Left ventricle myocardium inferior (tissue), 1 donor: ENCODE measurements at regions not wholly inside any gene's neighbourhood (a gene's known extent, or its start where the extent isn't known, plus 50 kb on each side); places are given as distances from the start of the nearest gene placed in this dataset.

Experiments
- DNase-seq: peaks from one replicate; pipeline ENCODE4 v3.0.0-alpha.2; 2020
- H3K27ac ChIP-seq: fragments of 200-600 bp; replicated peaks from 2 replicates; pipeline ENCODE4 v1.8.0; 2021
- H3K27me3 ChIP-seq: fragments of 200-600 bp; 2 replicates; pipeline ENCODE4 v1.8.0; 2021; ENCODE audit warnings: low read depth
- H3K36me3 ChIP-seq: fragments of 200-600 bp; 2 replicates; pipeline ENCODE4 v1.8.0; 2021
- H3K4me1 ChIP-seq: fragments of 200-600 bp; 2 replicates; pipeline ENCODE4 v1.8.0; 2021
- H3K4me3 ChIP-seq: fragments of 200-600 bp; 2 replicates; pipeline ENCODE4 v1.8.0; 2021; ENCODE audit warnings: mild to moderate bottlenecking, moderate library complexity
- H3K9me3 ChIP-seq: fragments of 200-600 bp; replicated peaks from 2 replicates; pipeline ENCODE4 v1.8.0; 2021
- CTCF ChIP-seq: fragments of 200-600 bp; IDR thresholded peaks from 2 replicates; pipeline ENCODE4 v1.8.0; 2021; ENCODE audit warnings: antibody characterized with exemption, mild to moderate bottlenecking, borderline replicate concordance
- intact Hi-C: fragments of 100-400 bp; cut with micrococcal nuclease; formaldehyde crosslinking; loops from one replicate; pipeline ENCODE4 v1.11.0; 2022
- donor health status: DM: no; HTN: yes; CAD: no; lungs with severe emphysema.

GRCh38 chr1:113018911-113019310 lies 54.1 kb upstream of the LRIG2 start:
- H3K9me3 ChIP-seq: no peaks in the 10 kb centered on the region
- TF ChIP-seq CTCF: no peak
- intact Hi-C loops: no loop called here
- DNase-seq: no peak
- no peaks in the 10 kb centered on the region for H3K27me3 ChIP-seq
- H3K27ac ChIP-seq: no peak overlapping the region
- H3K4me1 ChIP-seq: peaks cover 8% of the 10 kb centered on the region
- no peaks in the 10 kb centered on the region for H3K36me3 ChIP-seq
- H3K4me3 ChIP-seq: no peak overlapping the region

GRCh38 chr1:113021430-113022085 lies 51.4 kb upstream of the LRIG2 start:
- DNase-seq: no peak
- no peak for TF ChIP-seq CTCF
- H3K27ac ChIP-seq: peak overlapping the region; percentile 47
- H3K27me3 ChIP-seq: no peaks in the 10 kb centered on the region
- H3K4me1 ChIP-seq: peaks cover 8% of the 10 kb centered on the region
- H3K4me3 ChIP-seq: no peak overlapping the region
- H3K36me3 ChIP-seq: no peaks in the 10 kb centered on the region
- intact Hi-C loops: no loop called here
- H3K9me3 ChIP-seq: no peaks in the 10 kb centered on the region
